Endothelial cell of umbilical vein (primary cell): ENCODE measurements at regions not wholly inside any gene's neighbourhood (a gene's known extent, or its start where the extent isn't known, plus 50 kb on each side); places are given as distances from the start of the nearest gene placed in this dataset.

Source experiments
- FOS ChIP-seq: IDR thresholded peaks from 2 replicates; pipeline ENCODE4 v1.6.1; 2011; ENCODE audit warnings: mild to moderate bottlenecking, low read length, moderate library complexity, borderline replicate concordance; ENCODE audit not compliant: insufficient read depth
- MYC ChIP-seq: IDR thresholded peaks from one replicate; pipeline ENCODE4 v1.6.1; 2011; ENCODE audit warnings: mild to moderate bottlenecking, low read depth, low read length

- no peak for TF ChIP-seq MYC
- TF ChIP-seq FOS = no peak
Observed at GRCh38 chr10:117445992-117446391, 70.8 kb upstream of the PDZD8 start.
